Mesodermal cell (in vitro differentiated cells): ENCODE measurements at regions not wholly inside any gene's neighbourhood (a gene's known extent, or its start where the extent isn't known, plus 50 kb on each side); places are given as distances from the start of the nearest gene placed in this dataset.
"Not testable (repeated sequence)": the region's sequence is repeated elsewhere in the genome, so short reads cannot be mapped to it uniquely, and the experiment has no call there.

Experiments
- H3K27ac ChIP-seq: 2 replicates; pipeline ENCODE4 v1.7.0; 2013; ENCODE audit warnings: mild to moderate bottlenecking, low read depth, low read length, moderate library complexity; ENCODE audit not compliant: severe bottlenecking
- H3K36me3 ChIP-seq: 2 replicates; pipeline ENCODE4 v1.7.1; 2013; ENCODE audit warnings: mild to moderate bottlenecking, low read length, moderate library complexity; ENCODE audit not compliant: control insufficient read depth, insufficient read depth
- H3K4me1 ChIP-seq: one replicate; pipeline ENCODE4 v1.7.1; 2013; ENCODE audit warnings: mild to moderate bottlenecking, low read length; ENCODE audit not compliant: insufficient read depth, control insufficient read depth, poor library complexity, severe bottlenecking
- H3K4me3 ChIP-seq: 2 replicates; pipeline ENCODE4 v1.7.0; 2013; ENCODE audit warnings: low read length, control low read depth, mild to moderate bottlenecking; ENCODE audit not compliant: insufficient read depth, poor library complexity, severe bottlenecking; ENCODE audit errors: extremely low read depth
- H3K9me3 ChIP-seq: 2 replicates; pipeline ENCODE4 v1.7.1; 2013; ENCODE audit warnings: mild to moderate bottlenecking, low read length, moderate library complexity; ENCODE audit not compliant: control insufficient read depth
- WGBS, 2 experiments: methylation state at CpG; one replicate each; pipeline ENCODE4 v1.1.5; 2013; ENCODE audit warnings: missing lambda C conversion rate in 2 of 2; ENCODE audit not compliant: insufficient coverage in 2 of 2; 5-methylcytosine and 5-hydroxymethylcytosine counted together

DNA sequence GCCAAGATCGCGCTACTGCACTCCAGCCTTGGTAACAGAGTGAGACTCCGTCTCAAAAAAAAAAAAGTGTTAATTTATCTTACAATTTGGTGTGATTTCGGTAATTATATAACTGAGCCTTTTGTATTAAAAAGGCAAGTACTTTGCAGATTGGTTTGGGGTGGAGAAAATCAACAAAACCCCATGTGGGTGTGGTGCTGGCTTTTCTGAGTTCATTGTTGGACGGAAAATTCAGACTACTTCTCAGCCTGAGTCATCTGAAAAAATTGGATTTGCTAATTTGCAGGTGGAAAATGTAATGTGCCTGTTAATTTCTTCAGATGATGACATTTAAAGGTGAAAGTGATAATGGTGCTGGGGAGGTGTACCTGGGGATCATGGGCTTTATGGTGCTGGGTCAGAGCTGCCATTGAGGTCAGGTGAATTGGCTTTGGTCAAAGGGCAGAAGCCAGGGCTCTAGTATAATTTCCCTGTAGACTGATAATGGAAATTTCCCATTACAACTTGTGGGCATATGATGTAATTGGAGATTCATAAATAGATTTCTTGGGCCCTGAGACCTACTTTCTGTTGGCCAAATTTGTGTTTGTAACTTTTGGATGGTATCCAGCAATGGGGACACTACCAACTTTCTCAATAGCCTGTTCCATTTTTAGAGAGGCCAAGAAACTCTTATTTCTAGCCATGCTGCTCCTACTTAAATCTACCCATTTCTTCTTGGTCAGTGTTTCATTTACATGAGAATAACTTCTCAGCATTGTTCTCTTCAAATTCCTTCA lies 74.3 kb upstream of the TEX13D start:
- Histone ChIP-seq H3K27ac (no peak overlapping the region), H3K36me3 (no peaks in the 10 kb centered on the region), H3K4me1 (no peaks in the 10 kb centered on the region), H3K9me3 (no peaks in the 10 kb centered on the region), H3K4me3 (no peak overlapping the region)
- 80% methylated on average over 1 of the region's 5 CpGs; no CpG with 5 or more reads in 1 of the 2 experiments for WGBS, 2 experiments

DNA sequence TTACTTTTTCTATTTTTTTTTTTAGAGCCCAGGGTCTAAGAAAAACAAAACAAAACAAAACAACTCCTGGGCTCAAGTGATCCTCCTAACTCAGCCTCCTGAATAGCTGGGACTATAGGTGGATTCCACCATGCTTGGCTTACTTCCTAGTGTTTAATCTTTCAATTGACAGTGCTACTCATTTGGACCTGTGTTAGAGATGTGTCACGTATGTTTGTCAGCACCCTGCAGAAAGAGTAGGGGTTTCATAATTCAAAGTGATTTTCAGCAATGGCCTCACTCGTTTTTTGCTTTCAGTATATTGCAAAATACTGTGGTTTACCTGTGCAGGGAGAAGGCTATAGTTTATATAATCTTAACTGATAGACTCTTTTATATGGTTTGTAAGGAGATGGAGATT lies 71.6 kb upstream of the TEX13D start:
- no CpG with 5 or more reads among the region's 2 CpGs for whole genome bisulfite sequencing, 2 experiments
- no peaks in the 10 kb centered on the region for H3K9me3 ChIP-seq
- no peaks in the 10 kb centered on the region for H3K4me1 ChIP-seq
- H3K27ac ChIP-seq: no peak overlapping the region
- H3K36me3 ChIP-seq: no peaks in the 10 kb centered on the region
- H3K4me3 ChIP-seq: no peak overlapping the region

DNA sequence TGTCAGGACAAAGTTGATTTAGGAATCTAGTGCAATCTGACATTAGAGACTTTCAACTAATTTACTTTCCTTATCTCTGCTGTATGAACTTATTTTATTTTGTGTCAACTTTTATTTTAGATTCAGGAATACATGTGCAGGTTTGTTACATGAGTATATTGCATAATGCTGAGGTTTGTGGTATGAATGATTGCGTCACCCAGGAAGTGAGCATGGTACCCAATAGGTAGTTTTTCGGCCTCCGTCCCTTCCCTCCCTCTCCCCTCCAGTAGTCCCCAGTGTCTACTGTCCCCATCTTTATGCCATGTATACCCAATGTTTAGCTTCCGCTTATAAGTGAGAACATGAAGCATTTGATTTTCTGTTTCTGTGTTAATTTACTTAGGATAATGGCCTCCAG lies 68.7 kb upstream of the TEX13D start:
- H3K4me3 ChIP-seq: no peak overlapping the region
- no CpG with 5 or more reads among the region's 4 CpGs for WGBS, 2 experiments

DNA sequence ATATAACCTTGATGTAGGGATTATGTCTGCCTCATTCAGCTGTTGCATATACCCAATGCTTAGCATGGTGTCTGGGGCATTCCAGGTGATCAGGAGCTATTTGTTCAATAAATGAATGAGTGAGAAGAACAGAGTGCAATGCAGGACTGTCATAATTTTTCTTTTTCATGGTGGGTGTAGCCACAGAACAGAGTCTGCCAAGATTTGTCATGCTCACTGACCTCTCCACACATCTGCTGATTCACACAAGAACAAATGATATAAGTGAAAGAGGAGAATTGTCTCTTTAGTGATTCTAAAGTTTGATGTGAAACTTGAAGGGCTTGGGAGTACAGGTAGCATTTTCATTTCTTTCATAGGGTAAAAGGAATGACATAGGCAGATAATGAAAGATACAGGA lies 64.4 kb upstream of the TEX13D start:
- Histone ChIP-seq H3K4me3 (no peak overlapping the region), H3K36me3 (no peaks in the 10 kb centered on the region), H3K4me1 (no peaks in the 10 kb centered on the region)

More for the DNA sequence above, 68.7 kb upstream of the TEX13D start:
- Histone ChIP-seq H3K4me1 (no peaks in the 10 kb centered on the region), H3K36me3 (no peaks in the 10 kb centered on the region), H3K27ac (no peak overlapping the region), H3K9me3 (no peaks in the 10 kb centered on the region)

DNA sequence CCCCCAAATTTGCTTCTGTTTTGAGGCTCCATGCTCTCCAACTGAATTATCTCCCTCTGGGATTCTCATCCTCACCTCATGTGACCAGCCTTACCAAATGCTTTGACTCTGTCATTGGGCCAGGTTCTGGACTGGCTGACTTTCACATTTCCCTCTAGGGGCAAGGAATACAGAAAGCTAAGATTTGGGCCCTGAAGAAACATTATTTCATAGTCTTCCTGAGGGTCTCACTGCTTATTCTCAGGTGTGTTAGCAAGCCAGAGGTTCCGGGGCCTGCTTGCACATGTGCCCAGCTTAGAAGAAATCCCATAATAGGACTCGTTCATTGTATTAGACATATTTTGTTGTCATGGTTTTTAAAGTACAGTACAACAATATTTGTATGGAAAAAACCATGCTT lies 62.6 kb upstream of the TEX13D start:
- Histone ChIP-seq H3K4me3 (no peak overlapping the region), H3K9me3 (no peaks in the 10 kb centered on the region), H3K36me3 (no peaks in the 10 kb centered on the region), H3K4me1 (no peaks in the 10 kb centered on the region), H3K27ac (no peak overlapping the region)
- WGBS, 2 experiments: 100% methylated on average over 1 of the region's 2 CpGs; no CpG with 5 or more reads in 1 of the 2 experiments

More for the DNA sequence above, 64.4 kb upstream of the TEX13D start:
- Histone ChIP-seq H3K27ac (no peak overlapping the region), H3K9me3 (no peaks in the 10 kb centered on the region)

DNA sequence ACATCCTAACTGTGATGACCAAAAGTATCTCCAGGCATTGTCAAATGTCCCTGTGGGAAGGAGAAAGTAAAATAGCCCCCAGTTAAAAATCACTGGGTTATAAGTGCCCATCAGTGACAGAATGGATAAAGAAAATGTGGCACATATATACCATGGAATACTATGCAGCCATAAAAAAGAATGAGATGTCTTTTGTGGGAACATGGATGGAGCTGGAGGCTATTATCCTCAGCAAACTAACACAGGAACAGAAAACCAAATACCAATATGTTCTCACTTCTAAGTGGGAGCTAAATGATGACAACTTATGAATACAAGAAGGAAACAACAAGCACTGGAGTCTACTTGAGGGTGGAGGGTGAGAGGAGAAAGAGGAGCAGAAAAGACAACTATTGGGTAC lies 60.9 kb upstream of the TEX13D start:
- H3K27ac ChIP-seq, H3K36me3 ChIP-seq, H3K9me3 ChIP-seq, H3K4me3 ChIP-seq, H3K4me1 ChIP-seq: not testable (repeated sequence)

DNA sequence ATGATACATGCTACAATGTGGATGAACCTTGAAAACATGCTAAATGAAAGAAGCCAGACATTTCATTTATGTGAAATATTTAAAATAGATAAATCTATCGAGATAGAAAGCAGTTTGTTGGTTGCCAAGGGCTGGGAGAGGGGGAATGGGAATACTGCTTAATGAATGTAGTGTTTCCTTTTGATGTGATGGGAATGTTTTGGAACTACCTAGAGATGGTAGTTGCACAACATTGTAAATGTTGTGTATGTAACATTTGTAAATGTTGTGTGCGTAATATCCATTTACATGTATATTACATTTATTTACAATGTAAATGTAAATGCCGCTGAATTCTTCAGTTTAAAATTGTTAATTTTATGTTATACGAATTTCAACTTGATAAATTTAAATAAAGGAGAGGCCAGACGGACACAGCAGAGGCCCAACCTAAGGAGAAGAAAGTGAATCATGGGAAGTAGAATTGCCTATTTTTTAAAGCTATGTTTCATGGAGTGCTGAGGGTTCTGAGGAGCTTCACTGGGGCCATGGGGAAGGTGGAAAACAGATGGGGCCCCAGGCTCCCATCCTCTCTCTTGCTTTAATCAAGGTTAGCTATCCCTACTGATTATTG lies 60.0 kb upstream of the TEX13D start:
- Histone ChIP-seq H3K36me3 (no peaks in the 10 kb centered on the region), H3K4me1 (no peaks in the 10 kb centered on the region), H3K4me3 (no peak overlapping the region), H3K27ac (no peak overlapping the region), H3K9me3 (no peaks in the 10 kb centered on the region)
- WGBS, 2 experiments: no CpG with 5 or more reads among the region's 5 CpGs

DNA sequence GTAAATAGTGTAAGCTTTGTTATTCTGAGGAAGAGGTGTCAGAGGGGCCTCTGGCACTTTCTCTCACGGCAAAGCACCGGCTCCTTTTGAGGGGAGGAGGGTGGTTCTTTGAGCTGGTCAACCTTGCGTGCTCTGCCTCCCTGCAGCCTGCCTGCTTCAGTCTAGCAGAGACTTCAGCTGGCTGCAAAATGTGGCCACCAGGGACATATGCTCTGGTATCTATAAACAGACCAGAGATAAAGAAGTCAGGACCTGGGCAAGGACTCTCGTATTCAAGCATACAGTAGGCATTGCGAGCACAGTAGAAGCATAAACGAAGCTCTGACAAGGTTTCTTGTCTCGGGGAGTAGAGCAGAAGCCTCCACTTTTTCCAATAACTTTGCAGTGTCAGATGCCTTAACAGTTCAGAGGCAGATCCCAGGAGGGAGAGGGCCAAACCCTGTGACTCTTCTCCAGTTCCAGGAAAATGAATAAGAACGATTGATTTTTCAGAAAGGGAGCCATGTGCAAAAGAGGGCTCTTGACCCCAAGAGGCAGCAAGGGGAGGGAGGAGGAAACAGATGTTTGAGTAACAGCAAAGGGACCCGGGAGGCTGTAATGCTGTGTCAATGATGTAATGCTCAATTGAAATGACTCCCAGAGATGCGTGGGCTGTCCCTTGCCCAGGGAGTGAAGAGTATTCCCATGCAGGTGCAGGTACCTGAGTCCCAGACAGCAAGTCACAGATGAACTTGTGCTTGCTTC lies 57.9 kb upstream of the TEX13D start:
- H3K4me1 ChIP-seq: no peaks in the 10 kb centered on the region
- H3K27ac ChIP-seq: no peak overlapping the region
- WGBS, 2 experiments: 76 to 79% methylated on average over 4 to 5 of the region's 10 CpGs
- H3K4me3 ChIP-seq: no peak overlapping the region
- no peaks in the 10 kb centered on the region for H3K9me3 ChIP-seq
- no peaks in the 10 kb centered on the region for H3K36me3 ChIP-seq

DNA sequence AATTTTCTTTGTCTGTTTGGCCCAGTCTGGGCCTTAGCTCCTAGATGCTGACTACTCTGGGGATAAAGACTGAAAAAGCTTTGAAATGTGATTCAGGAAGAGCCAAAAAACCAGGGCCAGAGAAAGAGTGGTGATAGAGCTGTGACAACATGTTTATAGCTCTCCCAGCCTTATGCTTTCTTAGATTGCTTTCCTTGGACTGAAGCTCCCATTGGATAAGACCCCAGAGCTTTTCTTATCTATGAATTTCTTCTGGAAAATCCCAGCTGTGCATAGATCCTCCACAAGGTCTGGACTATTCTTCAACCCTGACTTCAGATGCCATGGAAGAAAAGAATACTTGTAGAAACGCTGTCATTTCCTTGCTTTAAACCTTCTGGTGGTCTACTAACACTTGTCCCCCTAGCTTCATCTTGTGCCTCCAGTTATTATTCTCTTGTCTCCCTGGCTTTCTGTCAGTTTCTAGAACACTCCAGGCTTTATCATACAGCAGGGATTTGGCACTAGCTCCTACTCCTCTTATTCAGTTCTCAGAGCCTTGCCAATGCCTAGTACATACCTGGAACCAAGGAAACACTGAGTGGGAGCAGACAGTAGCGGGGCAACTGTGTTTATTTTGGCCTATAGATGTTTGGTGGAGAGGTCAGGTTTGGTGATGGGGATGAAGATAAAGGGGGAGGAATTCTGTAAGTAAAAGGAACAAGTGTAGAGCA lies 57.1 kb upstream of the TEX13D start:
- WGBS, 2 experiments: 90% methylated on average over 2 of the region's 2 CpGs; no CpG with 5 or more reads in 1 of the 2 experiments
- H3K4me3 ChIP-seq: no peak overlapping the region
- H3K36me3 ChIP-seq: no peaks in the 10 kb centered on the region
- H3K9me3 ChIP-seq: no peaks in the 10 kb centered on the region
- H3K4me1 ChIP-seq: no peaks in the 10 kb centered on the region
- H3K27ac ChIP-seq: no peak overlapping the region

DNA sequence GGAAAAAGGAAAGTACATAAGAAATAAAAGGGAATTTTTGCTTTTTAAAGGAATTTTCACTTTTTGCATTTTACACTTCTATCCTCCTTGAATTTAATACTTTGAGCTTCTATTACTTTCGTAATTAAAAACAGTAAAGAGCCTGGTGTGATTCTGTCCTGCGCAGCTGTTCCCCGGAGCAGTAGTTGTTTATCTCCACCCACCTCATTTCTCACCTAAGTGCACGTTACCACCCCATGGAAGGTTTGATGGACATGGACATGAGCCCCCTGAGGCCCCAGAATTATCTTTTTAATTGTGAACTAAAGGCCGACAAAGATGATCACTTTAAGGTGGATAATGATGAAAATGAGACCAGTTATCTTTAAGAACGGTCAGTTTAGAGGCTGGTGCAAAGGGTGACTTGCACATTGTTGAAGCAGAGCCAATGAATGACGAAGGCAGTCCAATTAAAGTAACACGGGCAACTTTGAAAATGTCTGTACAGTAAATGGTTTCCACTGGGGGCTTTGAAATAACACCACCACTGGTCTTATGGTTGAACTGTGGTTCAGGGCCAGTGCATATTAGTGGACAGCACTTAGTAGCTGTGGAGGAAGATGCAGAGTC lies 52.1 kb upstream of the TEX13D start:
- Histone ChIP-seq H3K27ac (no peak overlapping the region), H3K4me3 (no peak overlapping the region), H3K36me3 (no peaks in the 10 kb centered on the region), H3K9me3 (no peaks in the 10 kb centered on the region), H3K4me1 (no peaks in the 10 kb centered on the region)
- 81 to 85% methylated on average over 4 of the region's 8 CpGs for WGBS, 2 experiments
